SIG-M5 treated with dmso at 0.1 percent for 504 hours (cell line): ENCODE measurements at regions not wholly inside any gene's neighbourhood (a gene's known extent, or its start where the extent isn't known, plus 50 kb on each side); places are given as distances from the start of the nearest gene placed in this dataset.

Experiments used
- DNase-seq: peaks from one replicate; lab custom pipeline; 2025; ENCODE audit not compliant: unreplicated experiment; lab: John Stamatoyannopoulos, UW

GRCh38 chr4:184529283-184529682, 54.9 kb upstream of the IRF2 start:
- no peak for DNase-seq

DNA sequence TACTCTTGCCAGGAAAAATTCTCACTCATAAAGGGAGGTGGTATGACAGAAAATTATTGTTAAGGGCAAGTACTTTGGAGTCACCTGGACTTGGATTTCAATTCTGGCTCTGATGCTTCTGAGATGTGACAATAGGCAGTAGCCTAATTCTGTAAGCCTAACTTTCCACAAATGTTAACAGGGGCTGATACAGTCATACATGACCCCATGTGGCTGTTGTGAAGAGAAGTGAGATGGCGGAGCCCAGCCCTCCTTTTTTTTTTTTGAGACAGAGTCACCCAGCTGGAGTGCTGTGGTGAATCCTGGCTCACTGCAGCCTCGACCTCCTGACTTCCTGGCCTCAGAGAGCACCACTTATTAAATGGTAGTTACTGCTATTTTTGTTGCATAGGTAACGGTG, 54.4 kb upstream of the IRF2 start:
- no peak for DNase-seq

- DNase-seq = no peak
Observed at GRCh38 chr4:184528051-184528450, 53.7 kb upstream of the IRF2 start.

- DNase-seq = no peak
Observed at GRCh38 chr4:184526228-184526627, 51.9 kb upstream of the IRF2 start.
